HepG2 (cell line): ENCODE measurements at regions not wholly inside any gene's neighbourhood (a gene's known extent, or its start where the extent isn't known, plus 50 kb on each side); places are given as distances from the start of the nearest gene placed in this dataset.

Experiments used
- ATAC-seq: fragments of 200-7000 bp; cut with Tn5 transposase; 3 replicates; pipeline ENCODE4 v1.9.1; 2020; ENCODE audit warnings: mild to moderate bottlenecking, moderate library complexity
- BruUV-seq: library from RNA; stranded (reverse); fragments of 400-500 nt; replicated peaks from 2 replicates; lab custom pipeline; 2021; lab: Mats Ljungman, UMichigan
- CTCF ChIA-PET: fragments of 300-600 bp; formaldehyde crosslinking; extraction: SDS; loops from one replicate; lab custom pipeline; 2021; ENCODE audit warnings: low total read pairs, inconsistent platforms, low intra/inter-chr PET ratio; lab: Yijun Ruan, JAX
- POLR2A ChIA-PET: fragments of 350-600 bp; sonication (Branson Sonifier 250); formaldehyde crosslinking; loops from one replicate; lab custom pipeline; 2020; ENCODE audit warnings: antibody characterized with exemption, inconsistent platforms; lab: Yijun Ruan, JAX
- DNase-seq: peaks from one replicate; pipeline ENCODE4 v3.0.0-alpha.2; 2015; ENCODE audit warnings: low spot score
- FAIRE-seq: peaks from 3 replicates; lab custom pipeline; 2011; peaks lifted over from hg19 to GRCh38; lab: Jason Lieb, UNC
- H2AFZ ChIP-seq: one replicate; pipeline ENCODE4 v1.6.1; 2011; ENCODE audit warnings: low read length, inconsistent platforms
- H3K27ac ChIP-seq: fragments of 300-600 bp; 3 replicates; pipeline ENCODE4 v1.8.0; 2011; ENCODE audit warnings: mixed run types, mild to moderate bottlenecking, mixed read lengths, low read length, inconsistent platforms; ENCODE audit not compliant: insufficient read depth; ENCODE audit errors: extremely low read length
- H3K27me3 ChIP-seq, 2 experiments: fragments of 200-600 bp in 1 of 2; 2 replicates in 1 of 2; 3 replicates in 1 of 2; pipeline versions ENCODE4 v1.6.0 to v1.8.0; 2011; ENCODE audit warnings: low read length in 2 of 2, mild to moderate bottlenecking in 2 of 2, moderate library complexity in 2 of 2, inconsistent platforms in 1 of 2; ENCODE audit not compliant: insufficient read depth in 2 of 2, control insufficient read depth in 1 of 2
- H3K36me3 ChIP-seq, 2 experiments: fragments of 200-600 bp in 1 of 2; replicated peaks in 1 of 2; 2 replicates in 1 of 2; 3 replicates in 1 of 2; pipeline versions ENCODE4 v1.5.1 to v1.8.0; 2011; ENCODE audit warnings: low read length in 2 of 2, inconsistent platforms in 1 of 2; ENCODE audit not compliant: insufficient read depth in 2 of 2, control insufficient read depth in 1 of 2
- H3K4me1 ChIP-seq: 2 replicates; pipeline ENCODE4 v1.5.1; 2012; ENCODE audit warnings: low read length, inconsistent platforms; ENCODE audit not compliant: insufficient read depth
- H3K4me2 ChIP-seq: 2 replicates; pipeline ENCODE4 v1.6.0; 2011; ENCODE audit warnings: low read depth, low read length, inconsistent platforms
- H3K4me3 ChIP-seq, 3 experiments: fragments of 200-600 bp in 1 of 3; sonication (generic), shearing (Covaris generic) in 1 of 3; replicated peaks in 1 of 3; 2 replicates each; pipeline ENCODE4 v1.5.1; 2011 to 2016; ENCODE audit warnings: low read length in 3 of 3, inconsistent platforms in 2 of 3, low read depth in 2 of 3, mild to moderate bottlenecking in 2 of 3, control low read depth in 1 of 3, mixed read lengths in 1 of 3; ENCODE audit not compliant: insufficient read depth in 1 of 3
- H3K79me2 ChIP-seq: one replicate; pipeline ENCODE4 v1.6.1; 2011; ENCODE audit warnings: low read length, inconsistent platforms; ENCODE audit not compliant: insufficient read depth
- H3K9ac ChIP-seq: 2 replicates; pipeline ENCODE4 v1.6.0; 2011; ENCODE audit warnings: mild to moderate bottlenecking, low read depth, low read length, inconsistent platforms; ENCODE audit not compliant: insufficient read depth
- H3K9me3 ChIP-seq: 2 replicates; pipeline ENCODE4 v1.5.1; 2012; ENCODE audit warnings: mild to moderate bottlenecking, low read length
- H4K20me1 ChIP-seq: 2 replicates; pipeline ENCODE4 v1.6.0; 2011; ENCODE audit warnings: inconsistent platforms, mild to moderate bottlenecking, low read length, moderate library complexity; ENCODE audit not compliant: insufficient read depth
- ATF7 ChIP-seq, 2 experiments: fragments of 450-650 bp in 1 of 2; sonication (generic) in 1 of 2; formaldehyde crosslinking in 1 of 2; IDR thresholded peaks; 2 replicates each; pipeline versions ENCODE4 v1.4.0 to v1.6.1; 2016 to 2020; ENCODE audit warnings: antibody characterized with exemption in 1 of 2, mild to moderate bottlenecking in 1 of 2, missing genetic modification reagents in 1 of 2
- HOXA5 ChIP-seq: sonication (generic); formaldehyde crosslinking; IDR thresholded peaks from 2 replicates; pipeline ENCODE4 v1.4.0; 2020; ENCODE audit warnings: missing genetic modification reagents
- JARID2 ChIP-seq: sonication (generic); formaldehyde crosslinking; IDR thresholded peaks from 2 replicates; pipeline ENCODE4 v1.8.1; 2023; ENCODE audit warnings: missing genetic modification reagents, inconsistent platforms; ENCODE audit not compliant: insufficient replicate concordance
- NFYB ChIP-seq: sonication (generic); formaldehyde crosslinking; IDR thresholded peaks from 2 replicates; pipeline ENCODE4 v1.4.0; 2020; ENCODE audit warnings: missing genetic modification reagents
- NFYC ChIP-seq: IDR thresholded peaks from 2 replicates; pipeline ENCODE4 v1.6.1; 2016; ENCODE audit warnings: missing genetic modification reagents, missing compliant biosample characterization
- POGZ ChIP-seq: sonication (generic); formaldehyde crosslinking; IDR thresholded peaks from 2 replicates; pipeline ENCODE4 v1.4.0; 2020; ENCODE audit warnings: mild to moderate bottlenecking, missing genetic modification reagents
- RARA ChIP-seq: IDR thresholded peaks from 2 replicates; pipeline ENCODE4 v1.6.1; 2016; ENCODE audit warnings: missing genetic modification reagents, missing compliant biosample characterization
- SRF ChIP-seq: IDR thresholded peaks from 2 replicates; pipeline ENCODE4 v1.6.1; 2011; ENCODE audit warnings: mild to moderate bottlenecking, low read depth, low read length, moderate library complexity
- TAF15 ChIP-seq: fragments of 200-400 bp; formaldehyde crosslinking; IDR thresholded peaks from one replicate; pipeline ENCODE4 v1.6.1; 2018; ENCODE audit warnings: mild to moderate bottlenecking, low read depth, low read length; ENCODE audit not compliant: poor library complexity, severe bottlenecking
- ZNF326 ChIP-seq: sonication (generic); formaldehyde crosslinking; IDR thresholded peaks from 2 replicates; pipeline ENCODE4 v1.4.0; 2020; ENCODE audit warnings: missing genetic modification reagents, borderline replicate concordance
- ZNF337 ChIP-seq: sonication (generic); formaldehyde crosslinking; IDR thresholded peaks from 2 replicates; pipeline ENCODE4 v1.5.1; 2020; ENCODE audit warnings: missing genetic modification reagents, low read depth, mild to moderate bottlenecking, borderline replicate concordance
- ZNF34 ChIP-seq: sonication (generic); formaldehyde crosslinking; IDR thresholded peaks from 2 replicates; pipeline ENCODE4 v1.4.0; 2020; ENCODE audit warnings: mild to moderate bottlenecking, missing genetic modification reagents, borderline replicate concordance
- ZNF703 ChIP-seq: sonication (generic); formaldehyde crosslinking; IDR thresholded peaks from 2 replicates; pipeline ENCODE4 v1.5.1; 2020; ENCODE audit warnings: missing genetic modification reagents, mild to moderate bottlenecking, moderate library complexity, borderline replicate concordance
- ZNF850 ChIP-seq: sonication (generic); formaldehyde crosslinking; conservative IDR thresholded peaks from 2 replicates; pipeline ENCODE4 v1.9.0; 2021; ENCODE audit warnings: mild to moderate bottlenecking, missing genetic modification reagents
- WGBS: methylation state at CpG from one replicate; pipeline ENCODE4 v1.1.6; 2017; ENCODE audit warnings: low lambda C conversion rate; 5-methylcytosine and 5-hydroxymethylcytosine counted together
- in situ Hi-C: cut with HindIII; loops from 2 replicates; pipeline ENCODE4 v1.10.0; 2017; ENCODE audit warnings: low pct_unique_long_range_greater_than_20kb; ENCODE audit not compliant: extremely low pct_ligation_motif_present
- intact Hi-C: fragments of 100-400 bp; cut with micrococcal nuclease; formaldehyde crosslinking; loops from one replicate; pipeline ENCODE4 v1.10.0; 2022; ENCODE audit not compliant: unreplicated experiment
- TF ChIP-seq, protein P1 (sequence below): sonication (generic); formaldehyde crosslinking; IDR thresholded peaks from 2 replicates; pipeline ENCODE4 v1.4.0; 2020; ENCODE audit warnings: missing genetic modification reagents, borderline replicate concordance
- TF ChIP-seq, protein P2 (sequence below): fragments of 450-650 bp; IDR thresholded peaks from 2 replicates; pipeline ENCODE4 v1.6.1; 2017
- TF ChIP-seq, protein P3 (sequence below): sonication (generic); formaldehyde crosslinking; IDR thresholded peaks from 2 replicates; pipeline ENCODE4 v1.4.0; 2020; ENCODE audit warnings: missing genetic modification reagents

DNA sequence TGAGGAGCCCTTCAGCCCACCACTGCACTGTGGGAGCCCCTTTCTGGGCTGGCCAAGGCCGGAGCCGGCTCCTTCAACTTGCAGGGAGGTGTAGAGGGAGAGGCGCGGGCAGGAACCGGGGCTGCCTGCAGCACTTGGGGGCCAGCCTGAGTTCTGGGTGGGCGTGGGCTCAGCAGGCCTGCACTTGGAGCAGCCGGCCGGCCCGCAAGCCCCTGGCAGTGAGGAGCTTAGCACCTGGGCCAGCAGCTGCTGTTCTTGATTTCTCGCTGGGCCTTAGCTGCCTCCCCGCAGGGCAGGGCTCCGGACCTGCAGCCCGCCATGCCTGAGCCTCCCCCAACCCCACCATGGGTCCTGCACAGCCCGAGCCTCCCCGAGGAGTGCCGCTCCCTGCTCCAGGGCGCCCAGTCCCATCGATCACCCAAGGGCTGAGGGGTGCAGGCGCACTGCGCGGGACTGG lies 101.7 kb upstream of the ADGRB3 start:
- no peaks in the 10 kb centered on the region for H3K4me1 ChIP-seq
- no peaks in the 10 kb centered on the region for H3K27me3 ChIP-seq
- FAIRE-seq (no peak), ATAC-seq (no peak), DNase-seq (no peak)
- no peak overlapping the region for H2AFZ ChIP-seq
- no peak overlapping the region for H3K4me3 ChIP-seq
- H4K20me1 ChIP-seq = no peaks in the 10 kb centered on the region
- ChIA-PET CTCF (no interaction called here), POLR2A (no interaction called here)
- WGBS = 39% methylated on average over 6 of the region's 21 CpGs
- no peak overlapping the region for H3K4me2 ChIP-seq
- H3K9ac ChIP-seq = no peak overlapping the region
- intact Hi-C loops = no loop called here
- no TSS peak for BruUV-seq
- H3K36me3 ChIP-seq = no peaks in the 10 kb centered on the region
- in situ Hi-C loops = no loop called here
- H3K79me2 ChIP-seq = no peaks in the 10 kb centered on the region
- no peaks in the 10 kb centered on the region for H3K9me3 ChIP-seq
- H3K27ac ChIP-seq = no peak overlapping the region
- TF ChIP-seq TAF15 (no peak), ZNF850 (no peak), ZNF34 (CRISPR knock-in tag) (no peak), RARA (no peak), SRF (no peak), ATF7 (IDR thresholded peaks at IDR 0.05) (no peak), ATF7 (CRISPR knock-in tag; IDR thresholded peaks at IDR 0.05) (no peak), POGZ (CRISPR knock-in tag) (no peak), NFYC (no peak), HOXA5 (no peak), JARID2 (CRISPR knock-in tag) (no peak), ZNF326 (no peak), NFYB (CRISPR knock-in tag) (no peak), ZNF337 (CRISPR knock-in tag) (no peak), ZNF703 (no peak)
- TF ChIP-seq, protein P1, sequence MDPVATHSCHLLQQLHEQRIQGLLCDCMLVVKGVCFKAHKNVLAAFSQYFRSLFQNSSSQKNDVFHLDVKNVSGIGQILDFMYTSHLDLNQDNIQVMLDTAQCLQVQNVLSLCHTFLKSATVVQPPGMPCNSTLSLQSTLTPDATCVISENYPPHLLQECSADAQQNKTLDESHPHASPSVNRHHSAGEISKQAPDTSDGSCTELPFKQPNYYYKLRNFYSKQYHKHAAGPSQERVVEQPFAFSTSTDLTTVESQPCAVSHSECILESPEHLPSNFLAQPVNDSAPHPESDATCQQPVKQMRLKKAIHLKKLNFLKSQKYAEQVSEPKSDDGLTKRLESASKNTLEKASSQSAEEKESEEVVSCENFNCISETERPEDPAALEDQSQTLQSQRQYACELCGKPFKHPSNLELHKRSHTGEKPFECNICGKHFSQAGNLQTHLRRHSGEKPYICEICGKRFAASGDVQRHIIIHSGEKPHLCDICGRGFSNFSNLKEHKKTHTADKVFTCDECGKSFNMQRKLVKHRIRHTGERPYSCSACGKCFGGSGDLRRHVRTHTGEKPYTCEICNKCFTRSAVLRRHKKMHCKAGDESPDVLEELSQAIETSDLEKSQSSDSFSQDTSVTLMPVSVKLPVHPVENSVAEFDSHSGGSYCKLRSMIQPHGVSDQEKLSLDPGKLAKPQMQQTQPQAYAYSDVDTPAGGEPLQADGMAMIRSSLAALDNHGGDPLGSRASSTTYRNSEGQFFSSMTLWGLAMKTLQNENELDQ = no peak
- TF ChIP-seq, protein P2, sequence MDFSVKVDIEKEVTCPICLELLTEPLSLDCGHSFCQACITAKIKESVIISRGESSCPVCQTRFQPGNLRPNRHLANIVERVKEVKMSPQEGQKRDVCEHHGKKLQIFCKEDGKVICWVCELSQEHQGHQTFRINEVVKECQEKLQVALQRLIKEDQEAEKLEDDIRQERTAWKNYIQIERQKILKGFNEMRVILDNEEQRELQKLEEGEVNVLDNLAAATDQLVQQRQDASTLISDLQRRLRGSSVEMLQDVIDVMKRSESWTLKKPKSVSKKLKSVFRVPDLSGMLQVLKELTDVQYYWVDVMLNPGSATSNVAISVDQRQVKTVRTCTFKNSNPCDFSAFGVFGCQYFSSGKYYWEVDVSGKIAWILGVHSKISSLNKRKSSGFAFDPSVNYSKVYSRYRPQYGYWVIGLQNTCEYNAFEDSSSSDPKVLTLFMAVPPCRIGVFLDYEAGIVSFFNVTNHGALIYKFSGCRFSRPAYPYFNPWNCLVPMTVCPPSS = no peak
- TF ChIP-seq, protein P3, sequence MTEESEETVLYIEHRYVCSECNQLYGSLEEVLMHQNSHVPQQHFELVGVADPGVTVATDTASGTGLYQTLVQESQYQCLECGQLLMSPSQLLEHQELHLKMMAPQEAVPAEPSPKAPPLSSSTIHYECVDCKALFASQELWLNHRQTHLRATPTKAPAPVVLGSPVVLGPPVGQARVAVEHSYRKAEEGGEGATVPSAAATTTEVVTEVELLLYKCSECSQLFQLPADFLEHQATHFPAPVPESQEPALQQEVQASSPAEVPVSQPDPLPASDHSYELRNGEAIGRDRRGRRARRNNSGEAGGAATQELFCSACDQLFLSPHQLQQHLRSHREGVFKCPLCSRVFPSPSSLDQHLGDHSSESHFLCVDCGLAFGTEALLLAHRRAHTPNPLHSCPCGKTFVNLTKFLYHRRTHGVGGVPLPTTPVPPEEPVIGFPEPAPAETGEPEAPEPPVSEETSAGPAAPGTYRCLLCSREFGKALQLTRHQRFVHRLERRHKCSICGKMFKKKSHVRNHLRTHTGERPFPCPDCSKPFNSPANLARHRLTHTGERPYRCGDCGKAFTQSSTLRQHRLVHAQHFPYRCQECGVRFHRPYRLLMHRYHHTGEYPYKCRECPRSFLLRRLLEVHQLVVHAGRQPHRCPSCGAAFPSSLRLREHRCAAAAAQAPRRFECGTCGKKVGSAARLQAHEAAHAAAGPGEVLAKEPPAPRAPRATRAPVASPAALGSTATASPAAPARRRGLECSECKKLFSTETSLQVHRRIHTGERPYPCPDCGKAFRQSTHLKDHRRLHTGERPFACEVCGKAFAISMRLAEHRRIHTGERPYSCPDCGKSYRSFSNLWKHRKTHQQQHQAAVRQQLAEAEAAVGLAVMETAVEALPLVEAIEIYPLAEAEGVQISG (CRISPR knock-in tag) = no peak
